ENCODE measurements at regions not wholly inside any gene's neighbourhood (a gene's known extent, or its start where the extent isn't known, plus 50 kb on each side); places are given as distances from the start of the nearest gene placed in this dataset.

GRCh38 chr12:67732857-67733256 lies 84.3 kb downstream of the DYRK2 start:
- TF ChIP-seq CTCF (IDR thresholded peaks at IDR 0.05) (no peak), REST (IDR thresholded peaks at IDR 0.05; ENCODE audit: insufficient read depth in 1 of 2, low read depth in 2 of 2, low read length in 1 of 2) (no peak), POLR2AphosphoS5 (IDR thresholded peaks at IDR 0.05; ENCODE audit: low read depth, low read length) (no peak)
